GM21576 (cell line): ENCODE measurements at regions not wholly inside any gene's neighbourhood (a gene's known extent, or its start where the extent isn't known, plus 50 kb on each side); places are given as distances from the start of the nearest gene placed in this dataset.

Source experiments
- ATAC-seq: cut with Tn5 transposase; IDR thresholded peaks from one replicate; pipeline ENCODE4 v1.9.1; 2021; ENCODE audit warnings: mild to moderate bottlenecking, moderate library complexity; ENCODE audit not compliant: unreplicated experiment

GRCh38 chr3:118406562-118406961 lies 628.1 kb downstream of the IGSF11 start:
- no peak for ATAC-seq

- ATAC-seq: no peak
These were observed 626.2 kb downstream of the IGSF11 start for GRCh38 chr3:118408431-118408830.

- ATAC-seq: peak; percentile 81
These were observed 622.1 kb downstream of the IGSF11 start for GRCh38 chr3:118412503-118412902.

GRCh38 chr3:118425272-118425837 lies 609.3 kb downstream of the IGSF11 start:
- ATAC-seq: no peak

- ATAC-seq: no peak
These were observed 600.8 kb downstream of the IGSF11 start for GRCh38 chr3:118433825-118434224.

- ATAC-seq: no peak
These were observed 598.7 kb downstream of the IGSF11 start for GRCh38 chr3:118435851-118436350.

- no peak for ATAC-seq
These were observed 597.9 kb downstream of the IGSF11 start for GRCh38 chr3:118436697-118437262.

- ATAC-seq: no peak
These were observed 589.6 kb downstream of the IGSF11 start for GRCh38 chr3:118445036-118445435.

GRCh38 chr3:118447339-118447738 lies 587.3 kb downstream of the IGSF11 start:
- ATAC-seq: no peak

- ATAC-seq: no peak
These were observed 567.8 kb downstream of the IGSF11 start for GRCh38 chr3:118466795-118467330.

- no peak for ATAC-seq
These were observed 565.8 kb downstream of the IGSF11 start for GRCh38 chr3:118468801-118469200.

GRCh38 chr3:118472586-118472985 lies 562.1 kb downstream of the IGSF11 start:
- no peak for ATAC-seq

GRCh38 chr3:118473343-118473742 lies 561.3 kb downstream of the IGSF11 start:
- ATAC-seq: no peak

GRCh38 chr3:118476885-118477618 lies 557.6 kb downstream of the IGSF11 start:
- no peak for ATAC-seq

- no peak for ATAC-seq
These were observed 556.9 kb downstream of the IGSF11 start for GRCh38 chr3:118477768-118478167.

GRCh38 chr3:118478706-118479276 lies 555.9 kb downstream of the IGSF11 start:
- no peak for ATAC-seq

- no peak for ATAC-seq
These were observed 555.3 kb downstream of the IGSF11 start for GRCh38 chr3:118479376-118479775.

- ATAC-seq: no peak
These were observed 554.4 kb downstream of the IGSF11 start for GRCh38 chr3:118480101-118480860.

GRCh38 chr3:118485693-118486092 lies 549.0 kb downstream of the IGSF11 start:
- ATAC-seq: no peak

- ATAC-seq: no peak
These were observed 546.9 kb downstream of the IGSF11 start for GRCh38 chr3:118487734-118488133.

GRCh38 chr3:118488732-118489131 lies 545.9 kb downstream of the IGSF11 start:
- no peak for ATAC-seq
